ENCODE measurements at regions not wholly inside any gene's neighbourhood (a gene's known extent, or its start where the extent isn't known, plus 50 kb on each side); places are given as distances from the start of the nearest gene placed in this dataset.
"Not testable (repeated sequence)": the region's sequence is repeated elsewhere in the genome, so short reads cannot be mapped to it uniquely, and the experiment has no call there.

GRCh38 chr7:76806460-76806859 lies 179.4 kb upstream of the POMZP3 start:
- H3K4me3 ChIP-seq; H3K9me3 ChIP-seq; intact Hi-C loops (cut with DNase I); H3K27me3 ChIP-seq; H3K36me3 ChIP-seq; H3K4me1 ChIP-seq; DNase-seq: not testable (repeated sequence)
- peak overlapping the region in 2 of 4 donors; percentile 10 to 44 for H3K27ac ChIP-seq

- H3K27me3 ChIP-seq; intact Hi-C loops (cut with DNase I); H3K9me3 ChIP-seq; DNase-seq; H3K36me3 ChIP-seq; H3K4me1 ChIP-seq: not testable (repeated sequence)
- Histone ChIP-seq H3K4me3 (peak overlapping the region in 1 of 4 donors; percentile 27), H3K27ac (peak overlapping the region in 2 of 4 donors; percentile 10 to 44)
- 20 to 44% methylated on average over 6 of the region's 6 CpGs for WGBS, 2 donors
Measured at GRCh38 chr7:76806010-76806409, 178.9 kb upstream of the POMZP3 start.

- H3K27me3 ChIP-seq; H3K36me3 ChIP-seq; intact Hi-C loops (cut with DNase I); H3K9me3 ChIP-seq; H3K4me1 ChIP-seq; H3K4me3 ChIP-seq; DNase-seq: not testable (repeated sequence)
- WGBS, 2 donors: 14 to 18% methylated on average over 1 of the region's 1 CpG
- H3K27ac ChIP-seq: peak overlapping the region in 1 of 4 donors; percentile 44
Measured at GRCh38 chr7:76805262-76805661, 178.2 kb upstream of the POMZP3 start.

GRCh38 chr7:76797639-76798038 lies 170.6 kb upstream of the POMZP3 start:
- DNase-seq; H3K36me3 ChIP-seq; intact Hi-C loops (cut with DNase I); H3K27me3 ChIP-seq; H3K4me3 ChIP-seq; H3K9me3 ChIP-seq; H3K4me1 ChIP-seq; H3K27ac ChIP-seq: not testable (repeated sequence)
- WGBS, 2 donors: 40 to 50% methylated on average over 1 of the region's 1 CpG

GRCh38 chr7:76780693-76781092 lies 153.6 kb upstream of the POMZP3 start:
- H3K4me1 ChIP-seq; H3K27ac ChIP-seq; H3K9me3 ChIP-seq; intact Hi-C loops (cut with DNase I); H3K27me3 ChIP-seq; H3K36me3 ChIP-seq; DNase-seq; H3K4me3 ChIP-seq: not testable (repeated sequence)

- H3K4me3 ChIP-seq; DNase-seq; H3K9me3 ChIP-seq; H3K36me3 ChIP-seq; intact Hi-C loops (cut with DNase I); H3K4me1 ChIP-seq; H3K27ac ChIP-seq; H3K27me3 ChIP-seq: not testable (repeated sequence)
- WGBS, 2 donors: 0 to 60% methylated on average over 1 to 2 of the region's 2 CpGs
- peak in 1 of 6 experiments; percentile 38 for TF ChIP-seq CTCF (IDR thresholded peaks at IDR 0.05)
Measured at GRCh38 chr7:76774279-76774678, 147.2 kb upstream of the POMZP3 start.

GRCh38 chr7:76771980-76772379 lies 144.9 kb upstream of the POMZP3 start:
- DNase-seq; H3K27ac ChIP-seq; H3K4me3 ChIP-seq; H3K9me3 ChIP-seq; intact Hi-C loops (cut with DNase I); H3K27me3 ChIP-seq; H3K4me1 ChIP-seq; H3K36me3 ChIP-seq: not testable (repeated sequence)
- 67 to 75% methylated on average over 1 of the region's 1 CpG for WGBS, 2 donors

GRCh38 chr7:76763977-76764376 lies 136.9 kb upstream of the POMZP3 start:
- H3K27ac ChIP-seq; H3K27me3 ChIP-seq; H3K4me3 ChIP-seq; H3K4me1 ChIP-seq; intact Hi-C loops (cut with DNase I); DNase-seq; H3K36me3 ChIP-seq; H3K9me3 ChIP-seq: not testable (repeated sequence)
- 100% methylated on average over 2 of the region's 3 CpGs for WGBS, 2 donors

- DNase-seq; intact Hi-C loops (cut with DNase I): not testable (repeated sequence)
Measured at GRCh38 chr7:76760546-76761220, 133.6 kb upstream of the POMZP3 start.

GRCh38 chr7:76739538-76739937 lies 112.5 kb upstream of the POMZP3 start:
- H3K4me3 ChIP-seq; H3K4me1 ChIP-seq; H3K27ac ChIP-seq; H3K9me3 ChIP-seq; intact Hi-C loops (cut with DNase I); DNase-seq; H3K36me3 ChIP-seq; H3K27me3 ChIP-seq: not testable (repeated sequence)
- 42 to 51% methylated on average over 4 of the region's 4 CpGs for WGBS, 2 donors

More at GRCh38 chr7:76760546-76761220, 133.6 kb upstream of the POMZP3 start:
- H3K9me3 ChIP-seq, H3K4me3 ChIP-seq, H3K27me3 ChIP-seq, H3K36me3 ChIP-seq, H3K27ac ChIP-seq, H3K4me1 ChIP-seq: not testable (repeated sequence)

- intact Hi-C loops (cut with DNase I); H3K27ac ChIP-seq; H3K27me3 ChIP-seq; H3K9me3 ChIP-seq; DNase-seq; H3K4me3 ChIP-seq; H3K36me3 ChIP-seq; H3K4me1 ChIP-seq: not testable (repeated sequence)
- no CpG with 5 or more reads among the region's 2 CpGs for WGBS, 2 donors
Measured at GRCh38 chr7:76736724-76737123, 109.6 kb upstream of the POMZP3 start.

- DNase-seq; H3K4me1 ChIP-seq; H3K27ac ChIP-seq; H3K36me3 ChIP-seq; H3K9me3 ChIP-seq; intact Hi-C loops (cut with DNase I); H3K4me3 ChIP-seq; H3K27me3 ChIP-seq: not testable (repeated sequence)
- WGBS, 2 donors: 92 to 100% methylated on average over 1 of the region's 1 CpG
Measured at GRCh38 chr7:76736091-76736490, 109.0 kb upstream of the POMZP3 start.

GRCh38 chr7:76735668-76736067 lies 108.6 kb upstream of the POMZP3 start:
- DNase-seq; H3K36me3 ChIP-seq; H3K27ac ChIP-seq; H3K27me3 ChIP-seq; H3K4me3 ChIP-seq; H3K4me1 ChIP-seq; intact Hi-C loops (cut with DNase I); H3K9me3 ChIP-seq: not testable (repeated sequence)
- 80% methylated on average over 1 of the region's 1 CpG; no CpG with 5 or more reads in 1 of the 2 donors for WGBS, 2 donors

Data from esophagus squamous epithelium (tissue), 5 donors.